ENCODE measurements at regions not wholly inside any gene's neighbourhood (a gene's known extent, or its start where the extent isn't known, plus 50 kb on each side); places are given as distances from the start of the nearest gene placed in this dataset.

DNA sequence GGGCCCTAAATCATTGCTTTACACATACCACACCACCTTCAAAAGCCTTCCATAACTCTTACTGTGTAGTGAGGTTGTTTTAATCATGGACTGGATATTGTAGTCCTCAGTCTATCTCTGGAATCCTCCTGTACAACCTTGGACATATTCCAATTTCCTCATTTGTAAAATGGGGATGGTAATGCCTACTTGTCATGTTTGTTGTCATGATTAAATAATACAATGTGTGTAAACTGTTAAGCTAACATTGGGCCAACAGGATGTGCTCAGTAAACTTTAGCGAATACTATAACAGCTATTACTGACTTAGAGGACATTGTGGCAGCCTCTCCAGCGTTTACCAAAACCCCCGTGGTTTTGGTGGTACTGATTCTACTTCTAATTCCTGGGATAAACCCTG, 74.7 kb upstream of the PTPRM start:
- no peak overlapping the region for H3K9ac ChIP-seq (replicated peaks; ENCODE audit: extremely low read depth, insufficient read depth, low read length)
- no peak for FAIRE-seq
- no TSS peak for BruUV-seq (replicated peaks)

DNA sequence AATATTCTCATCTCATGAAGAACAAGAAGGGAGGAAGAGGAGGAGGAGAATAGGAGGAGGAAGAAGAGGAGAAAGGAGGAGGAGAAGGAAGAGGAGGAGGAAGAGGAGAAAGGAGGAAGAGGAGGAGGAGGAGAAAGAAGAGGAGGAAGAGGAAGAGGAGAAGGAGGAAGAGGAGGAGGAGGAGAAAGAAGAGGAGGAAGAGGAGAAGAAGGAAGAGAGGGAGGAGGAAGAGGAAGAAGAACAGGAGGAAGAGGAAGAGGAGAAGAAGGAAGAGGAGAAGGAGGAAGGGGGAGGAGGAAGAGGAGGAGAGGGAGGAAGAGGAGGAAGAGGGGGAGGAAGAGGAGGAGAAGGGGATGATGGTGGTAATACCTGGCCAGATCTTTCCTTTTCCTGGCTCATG, 70.0 kb upstream of the PTPRM start:
- H4K20me1 ChIP-seq (replicated peaks; ENCODE audit: control insufficient read depth, extremely low read depth, insufficient read depth, low read length), result no peaks in the 10 kb centered on the region
- TF ChIP-seq POLR2AphosphoS5 (IDR thresholded peaks at IDR 0.05; ENCODE audit: insufficient read depth, low read depth, low read length) (no peak), JUN (IDR thresholded peaks at IDR 0.05; ENCODE audit: borderline replicate concordance, insufficient read depth, insufficient read length, low read depth) (no peak), EZH2 (IDR thresholded peaks at IDR 0.05; ENCODE audit: borderline replicate concordance, low read depth, low read length, severe bottlenecking) (no peak), MYC (IDR thresholded peaks at IDR 0.05; ENCODE audit: low read depth, low read length) (no peak), FOS (IDR thresholded peaks at IDR 0.05; ENCODE audit: borderline replicate concordance, insufficient read depth, low read length) (no peak), GATA2 (IDR thresholded peaks at IDR 0.05; ENCODE audit: insufficient read depth, insufficient read length, low read depth, low read length) (no peak), POLR2A (IDR thresholded peaks at IDR 0.05; ENCODE audit: low read depth, low read length) (no peak)
- TF ChIP-seq, protein P1, sequence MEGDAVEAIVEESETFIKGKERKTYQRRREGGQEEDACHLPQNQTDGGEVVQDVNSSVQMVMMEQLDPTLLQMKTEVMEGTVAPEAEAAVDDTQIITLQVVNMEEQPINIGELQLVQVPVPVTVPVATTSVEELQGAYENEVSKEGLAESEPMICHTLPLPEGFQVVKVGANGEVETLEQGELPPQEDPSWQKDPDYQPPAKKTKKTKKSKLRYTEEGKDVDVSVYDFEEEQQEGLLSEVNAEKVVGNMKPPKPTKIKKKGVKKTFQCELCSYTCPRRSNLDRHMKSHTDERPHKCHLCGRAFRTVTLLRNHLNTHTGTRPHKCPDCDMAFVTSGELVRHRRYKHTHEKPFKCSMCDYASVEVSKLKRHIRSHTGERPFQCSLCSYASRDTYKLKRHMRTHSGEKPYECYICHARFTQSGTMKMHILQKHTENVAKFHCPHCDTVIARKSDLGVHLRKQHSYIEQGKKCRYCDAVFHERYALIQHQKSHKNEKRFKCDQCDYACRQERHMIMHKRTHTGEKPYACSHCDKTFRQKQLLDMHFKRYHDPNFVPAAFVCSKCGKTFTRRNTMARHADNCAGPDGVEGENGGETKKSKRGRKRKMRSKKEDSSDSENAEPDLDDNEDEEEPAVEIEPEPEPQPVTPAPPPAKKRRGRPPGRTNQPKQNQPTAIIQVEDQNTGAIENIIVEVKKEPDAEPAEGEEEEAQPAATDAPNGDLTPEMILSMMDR (IDR thresholded peaks at IDR 0.05; ENCODE audit: extremely low read depth in 1 of 2, insufficient read depth in 1 of 2, low read depth in 1 of 2, low read length in 2 of 2), result no peak
- TF ChIP-seq, protein P2, sequence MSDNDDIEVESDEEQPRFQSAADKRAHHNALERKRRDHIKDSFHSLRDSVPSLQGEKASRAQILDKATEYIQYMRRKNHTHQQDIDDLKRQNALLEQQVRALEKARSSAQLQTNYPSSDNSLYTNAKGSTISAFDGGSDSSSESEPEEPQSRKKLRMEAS (IDR thresholded peaks at IDR 0.05; ENCODE audit: insufficient read depth, insufficient read length), result no peak
- dilution Hi-C loops (cut with MboI; ENCODE audit: extremely low pct_ligation_motif_present, low sequenced_read_pairs), result no loop called here
- H3K9ac ChIP-seq (replicated peaks; ENCODE audit: extremely low read depth, insufficient read depth, low read length), result no peak overlapping the region
- no TSS peak for BruUV-seq (replicated peaks)
- H3K36me3 ChIP-seq (ENCODE audit: control insufficient read depth in 2 of 2, extremely low read depth in 1 of 2, insufficient read depth in 2 of 2, low read length in 2 of 2), result no peaks in the 10 kb centered on the region
- CTCF ChIA-PET, result no interaction called here
- H2AFZ ChIP-seq (ENCODE audit: low read depth, low read length), result no peak overlapping the region
- no peaks in the 10 kb centered on the region for H3K9me3 ChIP-seq (replicated peaks; ENCODE audit: control insufficient read depth, insufficient read depth, low read length)
- no peak overlapping the region for H3K4me3 ChIP-seq (replicated peaks in 1 of 3; ENCODE audit: insufficient read depth in 1 of 3, low read depth in 1 of 3, low read length in 3 of 3)
- no peaks in the 10 kb centered on the region for H3K4me1 ChIP-seq (ENCODE audit: control insufficient read depth, extremely low read depth, insufficient read depth, low read length)
- no peak overlapping the region for H3K27ac ChIP-seq (ENCODE audit: insufficient read depth, low read depth, low read length)
- intact Hi-C loops (cut with micrococcal nuclease), result no loop called here
- peaks cover 0 to 2% of the 10 kb centered on the region in 2 experiments for H3K27me3 ChIP-seq (ENCODE audit: control insufficient read depth in 2 of 2, insufficient read depth in 2 of 2, low read length in 2 of 2)
- no peaks in the 10 kb centered on the region for H3K79me2 ChIP-seq (ENCODE audit: control insufficient read depth, insufficient read depth, low read length)
- DNase-seq (ENCODE audit: low read depth, low spot score), result no peak
- no peak for FAIRE-seq
- no peak overlapping the region for H3K4me2 ChIP-seq (ENCODE audit: insufficient read depth, low read length)
- POLR2A ChIA-PET, result no interaction called here
- no peaks in the 10 kb centered on the region for H3K9me1 ChIP-seq (replicated peaks; ENCODE audit: control insufficient read depth, extremely low read depth, insufficient read depth, low read length)

More for the DNA sequence above, 74.7 kb upstream of the PTPRM start:
- dilution Hi-C loops (cut with MboI; ENCODE audit: extremely low pct_ligation_motif_present, low sequenced_read_pairs), result no loop called here
- H3K9me3 ChIP-seq (replicated peaks; ENCODE audit: control insufficient read depth, insufficient read depth, low read length), result no peaks in the 10 kb centered on the region
- H3K79me2 ChIP-seq (ENCODE audit: control insufficient read depth, insufficient read depth, low read length), result no peaks in the 10 kb centered on the region
- H4K20me1 ChIP-seq (replicated peaks; ENCODE audit: control insufficient read depth, extremely low read depth, insufficient read depth, low read length), result no peaks in the 10 kb centered on the region
- no peak for DNase-seq (ENCODE audit: low read depth, low spot score)
- intact Hi-C loops (cut with micrococcal nuclease), result no loop called here
- no peaks in the 10 kb centered on the region for H3K36me3 ChIP-seq (ENCODE audit: control insufficient read depth in 2 of 2, extremely low read depth in 1 of 2, insufficient read depth in 2 of 2, low read length in 2 of 2)
- no peak for TF ChIP-seq GATA2 (IDR thresholded peaks at IDR 0.05; ENCODE audit: insufficient read depth, insufficient read length, low read depth, low read length)
- no peak for TF ChIP-seq MYC (IDR thresholded peaks at IDR 0.05; ENCODE audit: low read depth, low read length)
- no peak for TF ChIP-seq POLR2A (IDR thresholded peaks at IDR 0.05; ENCODE audit: low read depth, low read length)
- TF ChIP-seq, protein P1 (IDR thresholded peaks at IDR 0.05; ENCODE audit: extremely low read depth in 1 of 2, insufficient read depth in 1 of 2, low read depth in 1 of 2, low read length in 2 of 2), result no peak
- TF ChIP-seq EZH2 (IDR thresholded peaks at IDR 0.05; ENCODE audit: borderline replicate concordance, low read depth, low read length, severe bottlenecking), result no peak
- POLR2A ChIA-PET, result no interaction called here
- peaks cover 0 to 2% of the 10 kb centered on the region in 2 experiments for H3K27me3 ChIP-seq (ENCODE audit: control insufficient read depth in 2 of 2, insufficient read depth in 2 of 2, low read length in 2 of 2)
- H3K4me2 ChIP-seq (ENCODE audit: insufficient read depth, low read length), result no peak overlapping the region
- H3K4me3 ChIP-seq (replicated peaks in 1 of 3; ENCODE audit: insufficient read depth in 1 of 3, low read depth in 1 of 3, low read length in 3 of 3), result no peak overlapping the region
- CTCF ChIA-PET, result no interaction called here
- H2AFZ ChIP-seq (ENCODE audit: low read depth, low read length), result no peak overlapping the region
- H3K4me1 ChIP-seq (ENCODE audit: control insufficient read depth, extremely low read depth, insufficient read depth, low read length), result no peaks in the 10 kb centered on the region
- no peaks in the 10 kb centered on the region for H3K9me1 ChIP-seq (replicated peaks; ENCODE audit: control insufficient read depth, extremely low read depth, insufficient read depth, low read length)
- H3K27ac ChIP-seq (ENCODE audit: insufficient read depth, low read depth, low read length), result no peak overlapping the region

Measured in endothelial cell of umbilical vein (primary cell).